ENCODE measurements at regions not wholly inside any gene's neighbourhood (a gene's known extent, or its start where the extent isn't known, plus 50 kb on each side); places are given as distances from the start of the nearest gene placed in this dataset.
A peak's percentile ranks its signal among the peaks of the same experiment; 100 is the strongest.

DNA sequence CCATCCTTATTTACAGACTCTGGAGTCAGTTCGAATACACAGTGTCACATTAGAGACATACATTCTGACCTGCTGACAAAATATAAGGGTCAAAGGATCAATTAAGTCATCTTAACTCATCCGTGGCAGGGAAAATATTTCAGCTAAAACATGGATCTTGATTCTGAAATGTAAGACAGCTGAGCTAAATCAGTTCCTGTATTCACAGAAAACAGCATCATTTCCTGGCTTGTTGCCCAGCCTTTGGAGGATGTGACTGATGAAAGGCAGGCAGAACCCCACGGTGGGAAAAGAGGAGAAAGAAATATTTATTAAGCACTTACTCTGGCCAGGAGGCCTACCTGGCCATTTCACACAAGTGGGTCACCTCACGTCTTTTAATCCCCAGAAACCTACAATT lies 101.9 kb downstream of the GAS2L3 start:
- DNase-seq = no peak

DNA sequence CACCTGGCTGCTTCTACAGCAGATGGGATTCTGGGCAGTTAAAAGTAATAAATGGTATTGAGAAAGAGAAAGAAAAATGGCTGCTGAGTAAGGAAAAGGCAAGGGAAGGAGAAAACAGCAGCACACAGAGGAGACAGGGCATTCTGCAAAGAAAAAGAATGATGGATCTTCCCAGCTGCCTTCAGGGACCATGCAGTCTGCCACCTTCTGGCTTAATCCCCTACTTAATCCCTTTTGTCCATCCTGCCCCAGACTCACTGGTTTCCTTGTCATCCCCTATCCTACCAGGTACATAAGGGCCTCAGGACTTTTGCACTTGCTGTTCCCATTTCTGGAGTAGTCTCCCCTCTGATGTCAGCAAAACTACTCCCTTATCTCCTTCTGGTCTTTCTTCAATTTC lies 107.6 kb downstream of the GAS2L3 start:
- DNase-seq = no peak

GRCh38 chr12:100682178-100682577 lies 108.7 kb downstream of the GAS2L3 start:
- DNase-seq = no peak

DNA sequence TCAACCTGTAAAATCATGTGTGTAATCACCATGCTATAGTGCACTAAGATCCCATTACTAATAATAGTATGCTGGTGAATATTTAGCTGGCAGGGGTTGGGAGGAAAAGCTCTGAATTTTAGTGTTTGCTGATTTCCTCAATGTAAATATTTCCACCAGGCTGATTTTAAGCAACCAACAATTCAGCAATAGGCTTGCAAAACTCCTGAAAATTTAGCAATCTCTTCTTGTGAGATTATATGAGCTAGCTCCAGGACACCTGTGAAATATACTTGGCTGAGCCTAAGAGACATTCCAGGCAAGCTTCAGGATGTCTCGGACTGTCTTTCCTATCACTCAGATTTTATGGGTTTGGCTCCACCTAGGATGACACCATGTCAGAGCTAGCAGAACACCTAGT lies 106.9 kb upstream of the ANO4 start:
- no peak for DNase-seq

- DNase-seq = no peak
Measured at GRCh38 chr12:100688451-100688864, 106.1 kb upstream of the ANO4 start.

GRCh38 chr12:100692502-100692901 lies 102.1 kb upstream of the ANO4 start:
- DNase-seq = no peak

- no peak for DNase-seq
Measured at GRCh38 chr12:100698518-100698917, 96.1 kb upstream of the ANO4 start.

DNA sequence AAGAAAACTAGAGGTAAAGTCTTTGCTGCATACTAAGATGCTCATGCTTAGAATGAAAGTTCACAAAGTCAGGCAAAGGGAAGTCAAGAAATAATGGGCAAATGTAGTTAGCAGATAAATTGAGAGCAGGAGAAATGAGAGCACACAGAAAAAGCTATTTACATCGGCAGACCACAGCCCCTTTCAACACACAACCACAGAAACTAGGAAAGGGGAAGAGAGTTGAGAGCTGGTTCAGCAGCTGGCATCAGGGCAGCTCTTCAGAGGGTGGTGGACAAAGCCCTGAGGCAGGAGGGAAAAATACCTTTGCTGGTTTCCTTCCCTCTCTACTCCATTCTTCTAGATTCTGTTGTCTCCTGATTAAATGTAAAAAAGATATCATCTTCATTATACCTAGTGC lies 95.4 kb upstream of the ANO4 start:
- DNase-seq = no peak

DNA sequence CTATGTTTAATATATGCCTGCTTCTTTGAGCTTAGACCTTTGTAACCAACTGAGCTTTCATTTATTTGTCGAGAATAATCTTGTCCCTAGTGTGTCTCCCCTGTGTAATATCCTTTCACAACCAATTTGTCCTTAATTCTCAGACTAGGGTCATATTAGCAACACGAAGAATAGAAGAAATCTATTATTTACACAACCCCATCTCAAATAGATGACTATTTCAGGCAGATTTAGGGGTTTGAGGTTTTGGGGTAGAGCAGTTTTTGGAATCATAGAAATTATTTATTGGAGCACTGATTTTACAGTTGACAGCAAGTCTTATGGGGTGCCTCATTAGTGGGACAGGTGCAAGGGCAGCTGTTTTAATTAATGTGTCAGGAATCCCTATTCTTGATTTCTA lies 91.2 kb upstream of the ANO4 start:
- DNase-seq = no peak

- no peak for DNase-seq
Measured at GRCh38 chr12:100703868-100704267, 90.7 kb upstream of the ANO4 start.

DNA sequence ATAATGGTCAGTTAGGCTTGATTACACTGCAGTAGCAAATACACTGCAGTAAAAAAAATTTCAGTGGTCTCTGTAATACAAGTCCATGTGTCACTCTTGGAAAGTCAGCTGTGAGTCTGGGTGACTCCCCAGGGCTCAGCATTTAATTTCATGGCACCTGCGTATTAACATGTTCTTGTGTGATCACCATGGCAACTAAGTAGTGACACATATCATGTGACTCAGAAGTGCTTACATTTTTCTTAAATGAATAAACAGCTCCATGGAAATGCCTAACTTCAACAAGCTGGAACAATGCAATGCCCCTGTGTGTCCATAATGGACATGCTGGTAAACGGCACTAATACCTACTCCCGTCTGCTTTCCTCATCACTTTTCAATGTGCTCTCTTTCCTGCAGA lies 88.5 kb upstream of the ANO4 start:
- peak; percentile 16 for DNase-seq

DNA sequence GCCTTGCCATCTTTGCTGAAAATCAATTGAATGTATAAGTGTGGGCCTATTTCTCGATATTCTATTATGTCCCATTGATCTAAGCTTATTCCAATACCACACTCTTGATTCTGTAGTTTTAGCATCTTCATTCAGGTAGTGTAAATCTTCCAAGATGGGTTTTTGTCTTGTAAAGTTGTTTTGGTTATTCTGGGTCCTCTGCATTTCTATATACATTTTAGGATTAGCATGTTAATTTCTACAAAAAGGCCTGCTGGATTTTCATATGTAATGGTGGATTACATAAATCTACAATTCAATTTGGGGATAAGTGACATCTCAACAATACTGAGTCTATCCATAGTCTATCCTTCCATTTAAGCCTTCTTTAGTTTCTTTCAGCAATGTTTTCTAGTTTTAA lies 86.0 kb upstream of the ANO4 start:
- DNase-seq = no peak

DNA sequence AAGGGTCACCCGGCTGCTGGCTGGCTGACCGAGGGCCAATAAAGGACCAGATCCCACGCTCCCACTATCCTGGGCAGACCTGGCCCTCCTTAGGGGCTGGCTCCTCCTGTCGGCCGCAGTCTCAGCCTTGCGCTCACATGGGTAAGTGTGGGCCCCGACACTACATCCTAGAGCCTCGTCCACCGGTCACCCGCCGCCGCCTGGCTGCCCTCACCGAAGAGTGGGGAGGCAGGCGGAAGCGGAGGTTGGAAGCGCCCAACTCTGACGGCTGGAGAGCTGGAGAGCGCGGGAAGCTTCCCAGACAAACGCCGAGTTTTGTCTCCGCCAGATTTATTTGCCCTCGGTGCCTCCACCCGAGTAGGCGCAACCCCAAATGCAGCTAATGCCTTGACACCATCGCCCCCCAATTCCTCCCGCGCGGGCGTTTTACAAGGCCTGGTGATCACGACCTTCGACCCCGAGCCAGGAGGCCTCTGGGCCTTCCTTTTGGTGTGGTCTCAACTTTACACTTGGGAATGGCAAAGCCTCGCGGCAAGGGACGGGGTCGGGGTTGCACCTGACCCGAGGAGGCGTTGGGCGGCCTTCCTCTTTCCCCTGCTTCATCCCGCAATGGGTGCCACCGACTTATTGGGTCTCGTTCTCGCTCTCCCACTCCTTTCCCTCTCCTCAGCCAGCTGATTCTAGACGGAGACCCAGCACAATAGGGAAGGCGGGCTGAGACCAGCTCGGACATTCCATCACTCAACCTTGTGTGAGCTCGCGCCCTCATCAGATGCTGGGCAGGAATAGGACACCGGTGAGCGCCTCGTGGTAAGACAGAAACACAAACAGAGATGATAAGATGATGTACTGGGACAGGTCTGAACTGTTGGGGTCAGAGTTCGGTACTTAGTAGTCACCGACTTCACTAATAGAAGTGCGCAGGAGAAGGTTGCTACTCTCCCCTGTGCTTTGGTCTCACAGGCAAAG lies 78.3 kb upstream of the ANO4 start:
- no peak for DNase-seq

DNA sequence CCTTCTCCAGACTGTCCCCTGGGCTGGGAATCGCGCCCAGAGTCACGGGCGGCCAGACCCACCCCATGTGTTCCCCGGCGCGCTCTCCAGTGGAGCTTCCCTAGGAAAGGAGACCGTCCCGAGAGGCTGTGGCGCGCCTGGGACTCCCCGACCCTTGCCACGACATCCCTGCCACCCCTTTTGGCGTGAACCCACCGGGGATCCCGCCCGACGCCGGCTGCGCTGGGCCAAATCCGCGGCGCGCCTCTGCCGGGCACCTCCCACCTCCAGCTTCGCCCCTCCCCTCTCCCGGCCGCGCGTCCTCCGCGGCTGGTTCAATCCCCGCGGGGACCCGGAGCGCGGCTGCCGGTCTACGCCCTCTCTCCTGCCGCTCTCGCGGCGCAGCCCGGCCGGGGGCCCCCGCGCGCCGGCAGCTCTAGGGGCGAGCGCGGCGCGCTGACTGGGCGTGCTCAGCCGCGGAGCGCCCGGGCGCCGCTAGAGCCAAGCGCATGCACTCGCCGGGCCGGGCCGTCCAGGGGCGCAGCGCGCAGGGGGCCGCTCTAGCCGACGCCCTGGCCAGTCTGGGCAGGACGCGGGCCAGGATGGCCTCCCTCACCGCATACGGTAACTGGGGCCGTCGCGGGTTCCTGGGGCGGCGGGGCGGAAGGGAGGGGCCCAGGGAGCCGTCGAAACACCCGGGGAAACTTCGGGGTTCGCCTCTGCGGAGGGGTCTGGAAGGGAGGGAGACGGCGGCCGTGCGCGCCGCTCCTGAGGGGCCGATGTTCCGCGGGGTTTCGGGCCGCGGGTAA lies 77.4 kb upstream of the ANO4 start:
- peak; percentile 70 for DNase-seq

DNA sequence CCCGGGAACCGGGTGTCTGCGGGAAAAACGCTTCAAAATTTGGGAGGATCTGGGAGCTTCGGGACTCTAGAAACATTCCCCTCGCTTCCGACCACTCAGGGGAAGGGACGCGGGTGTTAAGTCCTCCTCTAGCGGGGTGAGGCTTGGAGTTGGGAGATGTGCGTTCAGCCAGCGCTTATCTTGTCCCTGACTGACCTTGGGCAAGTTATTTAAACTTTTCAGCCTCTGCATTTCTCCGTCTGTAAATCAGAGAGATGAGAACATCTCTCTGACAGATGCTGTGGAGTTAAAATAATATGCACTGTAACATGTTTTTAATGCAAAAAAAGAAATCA lies 76.9 kb upstream of the ANO4 start:
- DNase-seq = no peak

GRCh38 chr12:100718187-100718586 lies 76.4 kb upstream of the ANO4 start:
- no peak for DNase-seq

GRCh38 chr12:100720016-100720654 lies 74.4 kb upstream of the ANO4 start:
- no peak for DNase-seq

DNA sequence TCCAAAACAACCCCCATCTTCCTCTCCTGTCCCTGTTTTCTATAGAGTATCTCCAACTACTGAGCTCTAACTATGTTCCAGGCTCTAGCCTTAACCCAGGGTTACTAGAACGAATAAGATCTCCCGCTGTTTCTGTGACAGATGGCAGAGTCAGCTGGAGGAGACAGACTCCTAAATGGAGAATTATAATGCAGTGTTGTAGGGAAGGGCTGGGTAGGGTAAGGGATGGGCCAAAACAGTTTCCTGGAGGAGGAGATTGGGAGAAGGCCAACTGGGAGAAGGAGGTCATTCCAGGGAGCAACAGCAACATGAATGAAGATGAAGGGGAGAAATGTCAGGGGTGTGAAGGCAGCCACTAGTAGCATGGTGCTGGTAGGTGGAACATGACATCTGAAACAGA lies 73.4 kb upstream of the ANO4 start:
- DNase-seq = no peak

- DNase-seq = no peak
Measured at GRCh38 chr12:100724071-100724470, 70.5 kb upstream of the ANO4 start.

DNA sequence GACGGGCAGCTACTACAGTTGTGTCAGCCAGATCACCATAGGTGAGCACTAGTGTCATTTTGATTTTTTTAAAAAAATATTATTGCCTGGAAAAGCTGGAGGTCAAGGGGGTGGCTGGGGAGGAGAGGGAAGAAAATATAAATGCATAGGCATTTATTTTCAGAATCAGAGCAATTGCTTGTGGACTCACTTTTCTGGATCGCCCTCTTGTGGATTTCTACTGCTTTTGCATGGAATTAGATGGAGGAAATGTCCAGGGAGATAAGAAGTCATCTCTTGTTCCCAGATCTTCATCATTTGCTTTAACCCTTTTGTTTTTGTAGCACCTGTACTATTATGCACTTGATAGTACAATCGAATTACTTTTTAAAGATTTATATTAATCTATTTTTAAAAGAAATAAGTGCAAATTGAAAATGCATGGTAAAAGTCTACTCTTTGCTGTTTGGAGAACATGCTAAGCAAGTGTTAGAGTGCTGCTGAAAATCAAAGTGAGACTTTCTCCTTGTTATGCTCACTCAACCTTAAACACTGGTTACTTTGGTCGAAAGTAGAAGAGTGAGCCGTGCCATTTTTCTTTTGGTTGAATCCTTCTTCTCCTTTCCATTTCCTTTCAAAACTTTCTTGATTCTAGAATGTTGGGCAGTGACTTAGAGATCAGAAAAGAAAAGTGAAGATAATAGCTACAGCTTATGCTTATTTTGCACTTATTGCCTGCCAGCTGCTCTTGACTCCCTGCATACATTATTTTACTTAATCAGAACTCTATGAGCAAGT lies 60.6 kb upstream of the ANO4 start:
- DNase-seq = no peak

- no peak for DNase-seq
Measured at GRCh38 chr12:100737168-100737567, 57.4 kb upstream of the ANO4 start.

- no peak for DNase-seq
Measured at GRCh38 chr12:100738086-100738485, 56.5 kb upstream of the ANO4 start.
